Suprapubic skin (tissue), 4 donors: ENCODE measurements at regions not wholly inside any gene's neighbourhood (a gene's known extent, or its start where the extent isn't known, plus 50 kb on each side); places are given as distances from the start of the nearest gene placed in this dataset.
"Not testable (repeated sequence)": the region's sequence is repeated elsewhere in the genome, so short reads cannot be mapped to it uniquely, and the experiment has no call there.

Experiments used
- CTCF ChIP-seq, 2 donors: fragments of 200-600 bp in 1 of 2; fragments of 450-650 bp in 1 of 2; sonication (generic) in 1 of 2; IDR thresholded peaks; one replicate each; pipeline ENCODE4 v1.5.1; 2016 to 2019; ENCODE audit warnings: antibody characterized with exemption in 2 of 2, mild to moderate bottlenecking in 1 of 2, moderate library complexity in 1 of 2
- EP300 ChIP-seq: sonication (generic); formaldehyde crosslinking; IDR thresholded peaks from one replicate; pipeline ENCODE4 v1.6.1; 2017; ENCODE audit warnings: antibody characterized with exemption
- POLR2A ChIP-seq, 2 donors: fragments of 450-650 bp; IDR thresholded peaks; one replicate each; pipeline ENCODE4 v1.6.1; 2017; ENCODE audit warnings: antibody characterized with exemption in 2 of 2, mild to moderate bottlenecking in 2 of 2, moderate library complexity in 2 of 2
- POLR2AphosphoS5 ChIP-seq, 3 donors: sonication (generic); formaldehyde crosslinking; IDR thresholded peaks; one replicate each; pipeline ENCODE4 v1.6.1; 2017; ENCODE audit warnings: antibody characterized with exemption in 3 of 3

DNA sequence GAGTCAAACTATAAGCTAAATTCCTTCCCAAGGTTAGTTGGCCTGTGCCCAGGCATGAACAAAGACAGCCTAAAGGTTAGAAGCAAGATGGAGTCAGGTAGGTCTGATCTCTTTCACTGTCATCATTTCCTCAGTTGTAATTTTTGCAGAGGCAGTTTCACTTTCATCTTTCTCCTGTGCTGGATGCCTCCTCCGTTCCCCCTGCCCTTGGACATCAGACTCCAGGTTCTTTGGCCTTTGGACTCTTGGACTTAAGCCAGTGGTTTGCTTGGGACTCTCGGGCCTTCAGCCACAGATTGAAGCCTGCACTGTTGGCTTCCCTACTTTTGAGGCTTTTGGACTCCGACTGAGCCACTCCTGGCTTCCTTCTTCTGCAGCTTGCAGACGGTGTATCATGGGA, 4013.8 kb upstream of the TPTE start:
- TF ChIP-seq CTCF (IDR thresholded peaks at IDR 0.05); POLR2AphosphoS5 (IDR thresholded peaks at IDR 0.05); POLR2A (IDR thresholded peaks at IDR 0.05); EP300: not testable (repeated sequence)
